GM21390 (cell line): ENCODE measurements at regions not wholly inside any gene's neighbourhood (a gene's known extent, or its start where the extent isn't known, plus 50 kb on each side); places are given as distances from the start of the nearest gene placed in this dataset.

Source experiments
- ATAC-seq: cut with Tn5 transposase; IDR thresholded peaks from one replicate; pipeline ENCODE4 v1.9.1; 2021; ENCODE audit not compliant: unreplicated experiment

DNA sequence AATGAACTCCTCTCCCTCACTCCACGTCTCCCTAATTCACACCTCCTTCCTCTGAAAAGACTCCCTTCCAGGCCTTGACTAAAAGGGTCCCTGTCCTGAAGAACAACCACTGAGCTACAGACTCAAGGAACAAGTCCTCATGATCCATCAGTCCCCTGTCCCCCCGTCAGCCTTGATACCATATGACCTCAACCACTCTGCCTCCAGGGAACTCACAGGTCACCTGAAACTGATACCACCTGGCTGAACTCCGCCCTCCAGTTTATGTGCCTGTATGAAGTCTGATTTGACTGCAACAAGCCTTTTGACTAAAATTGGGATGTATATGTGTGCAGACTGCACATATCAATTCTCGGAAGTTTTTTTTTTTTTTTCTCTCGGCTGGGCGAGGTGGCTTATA, 88.7 kb downstream of the UGCG start:
- peak; percentile 40 for ATAC-seq

GRCh38 chr9:111986035-111986556, 89.5 kb downstream of the UGCG start:
- no peak for ATAC-seq
